Glutamatergic neuron (in vitro differentiated cells): ENCODE measurements at regions not wholly inside any gene's neighbourhood (a gene's known extent, or its start where the extent isn't known, plus 50 kb on each side); places are given as distances from the start of the nearest gene placed in this dataset.

Experiments used
- DNase-seq: peaks from one replicate; pipeline ENCODE4 v3.0.0; 2022
- H3K27ac Mint-ChIP-seq: one replicate; pipeline ENCODE4 v1.8.0; 2020; ENCODE audit warnings: mild to moderate bottlenecking, mixed read lengths, inconsistent platforms; ENCODE audit not compliant: unreplicated experiment
- H3K27me3 Mint-ChIP-seq: one replicate; pipeline ENCODE4 v1.8.0; 2020; ENCODE audit warnings: mild to moderate bottlenecking, moderate library complexity, mixed read lengths, inconsistent platforms; ENCODE audit not compliant: unreplicated experiment
- H3K36me3 Mint-ChIP-seq: one replicate; pipeline ENCODE4 v1.8.0; 2020; ENCODE audit warnings: mild to moderate bottlenecking, mixed read lengths, inconsistent platforms; ENCODE audit not compliant: unreplicated experiment
- H3K4me1 Mint-ChIP-seq: one replicate; pipeline ENCODE4 v1.8.0; 2020; ENCODE audit warnings: mild to moderate bottlenecking, low read depth, mixed read lengths, inconsistent platforms; ENCODE audit not compliant: unreplicated experiment
- H3K4me3 Mint-ChIP-seq: one replicate; pipeline ENCODE4 v1.8.0; 2020; ENCODE audit warnings: mild to moderate bottlenecking, mixed read lengths, inconsistent platforms; ENCODE audit not compliant: unreplicated experiment
- H3K9me3 Mint-ChIP-seq: one replicate; pipeline ENCODE4 v1.8.0; 2020; ENCODE audit warnings: mild to moderate bottlenecking, moderate library complexity, mixed read lengths, inconsistent platforms; ENCODE audit not compliant: unreplicated experiment
- TF ChIP-seq, protein P1 (sequence below): fragments of 200-600 bp; sonication (generic); IDR thresholded peaks from one replicate; pipeline ENCODE4 v1.5.0; 2021; ENCODE audit not compliant: partially characterized antibody, unreplicated experiment

DNA sequence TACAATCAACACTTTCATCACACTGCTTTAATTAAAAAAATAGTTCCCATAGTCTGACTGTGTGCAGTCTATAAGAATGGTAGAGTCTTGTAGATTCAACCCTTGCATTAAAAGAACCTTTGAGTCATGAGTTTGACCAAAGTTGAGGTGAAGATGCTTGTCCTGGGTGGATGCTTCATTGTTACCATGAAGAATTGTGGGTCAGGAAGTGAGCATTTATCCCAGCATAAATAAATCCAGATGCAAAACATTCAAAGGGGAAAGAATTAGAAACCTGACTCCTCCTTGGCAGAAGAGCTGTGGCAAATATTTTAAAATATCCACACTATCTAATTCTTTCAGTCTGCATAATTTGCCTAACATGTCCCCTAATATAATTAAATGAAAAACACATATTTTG, 72.9 kb upstream of the SPAG17 start:
- TF ChIP-seq, protein P1, sequence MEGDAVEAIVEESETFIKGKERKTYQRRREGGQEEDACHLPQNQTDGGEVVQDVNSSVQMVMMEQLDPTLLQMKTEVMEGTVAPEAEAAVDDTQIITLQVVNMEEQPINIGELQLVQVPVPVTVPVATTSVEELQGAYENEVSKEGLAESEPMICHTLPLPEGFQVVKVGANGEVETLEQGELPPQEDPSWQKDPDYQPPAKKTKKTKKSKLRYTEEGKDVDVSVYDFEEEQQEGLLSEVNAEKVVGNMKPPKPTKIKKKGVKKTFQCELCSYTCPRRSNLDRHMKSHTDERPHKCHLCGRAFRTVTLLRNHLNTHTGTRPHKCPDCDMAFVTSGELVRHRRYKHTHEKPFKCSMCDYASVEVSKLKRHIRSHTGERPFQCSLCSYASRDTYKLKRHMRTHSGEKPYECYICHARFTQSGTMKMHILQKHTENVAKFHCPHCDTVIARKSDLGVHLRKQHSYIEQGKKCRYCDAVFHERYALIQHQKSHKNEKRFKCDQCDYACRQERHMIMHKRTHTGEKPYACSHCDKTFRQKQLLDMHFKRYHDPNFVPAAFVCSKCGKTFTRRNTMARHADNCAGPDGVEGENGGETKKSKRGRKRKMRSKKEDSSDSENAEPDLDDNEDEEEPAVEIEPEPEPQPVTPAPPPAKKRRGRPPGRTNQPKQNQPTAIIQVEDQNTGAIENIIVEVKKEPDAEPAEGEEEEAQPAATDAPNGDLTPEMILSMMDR = no peak
- peaks cover 14% of the 10 kb centered on the region for H3K4me1 Mint-ChIP-seq

DNA sequence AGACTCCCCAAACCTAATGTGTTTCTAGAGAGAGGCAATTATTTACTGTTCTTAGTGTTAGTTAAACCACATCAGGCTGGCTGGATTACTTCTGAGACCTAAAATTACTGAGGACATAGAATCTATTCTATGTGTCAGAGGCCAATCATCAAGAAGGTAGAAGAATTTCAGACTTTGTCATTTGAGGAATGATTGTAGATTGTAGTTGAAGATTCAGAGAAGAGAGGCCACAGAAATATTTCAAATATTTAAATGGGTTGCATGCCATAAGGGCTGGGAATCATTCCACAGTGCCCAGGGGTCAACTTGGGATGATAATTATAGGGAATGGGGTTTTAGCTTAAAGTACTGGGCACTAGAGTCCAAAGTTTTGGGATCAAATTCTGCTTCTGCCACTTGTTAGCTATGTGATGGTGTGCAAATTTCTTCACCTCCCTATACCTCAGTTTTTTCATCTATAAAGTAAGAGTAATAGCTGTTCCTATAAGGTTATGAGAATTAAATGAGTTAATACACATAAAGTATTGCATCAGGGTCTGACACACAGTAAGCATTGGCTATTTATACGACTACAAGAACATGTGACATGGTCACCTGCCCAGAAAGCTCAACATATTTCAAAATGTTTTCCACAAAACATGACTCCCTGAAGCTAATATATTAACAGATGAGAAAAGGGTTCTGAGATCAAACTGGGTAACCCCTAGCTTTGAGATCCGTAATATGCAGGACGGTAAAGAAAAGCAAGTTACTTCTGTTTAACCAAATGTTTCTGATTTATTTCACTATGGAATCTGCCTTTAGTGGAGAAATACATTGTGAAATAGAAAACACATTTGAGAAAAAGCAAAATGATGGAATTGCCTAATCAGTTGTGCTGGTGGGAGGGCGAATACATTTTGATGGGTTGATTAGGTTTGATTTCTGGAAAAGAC, 69.7 kb upstream of the SPAG17 start:
- no peak for DNase-seq
- Mint-ChIP-seq H3K36me3 (no peaks in the 10 kb centered on the region), H3K27me3 (peaks cover 5% of the 10 kb centered on the region), H3K9me3 (peaks cover 5% of the 10 kb centered on the region), H3K4me3 (no peak overlapping the region), H3K4me1 (peaks cover 18% of the 10 kb centered on the region), H3K27ac (peak overlapping the region; percentile 12)
- TF ChIP-seq, protein P1 = no peak

More for the DNA sequence above, 72.9 kb upstream of the SPAG17 start:
- Mint-ChIP-seq H3K9me3 (peaks cover 3% of the 10 kb centered on the region), H3K27ac (no peak overlapping the region), H3K36me3 (no peaks in the 10 kb centered on the region), H3K27me3 (peaks cover 5% of the 10 kb centered on the region), H3K4me3 (no peak overlapping the region)
- DNase-seq = no peak

DNA sequence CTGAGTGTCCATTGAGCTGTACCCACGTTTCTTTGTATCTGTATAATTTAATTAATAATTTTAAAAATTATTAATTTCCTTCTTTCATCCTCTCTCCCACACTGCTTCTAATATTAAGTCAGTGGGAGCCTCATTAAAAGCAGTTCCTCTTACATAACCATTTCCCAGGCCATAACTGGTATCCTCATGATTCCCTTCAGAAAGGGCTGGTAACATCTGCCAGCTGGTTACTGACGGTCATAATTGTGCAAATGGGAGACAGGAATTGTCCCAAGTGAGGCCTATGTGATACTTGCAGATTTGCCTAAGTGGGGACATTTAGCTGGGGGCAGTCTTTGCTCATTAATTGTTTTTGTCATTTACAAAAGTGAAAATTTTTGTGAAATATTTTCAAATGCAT, 69.0 kb upstream of the SPAG17 start:
- Mint-ChIP-seq H3K9me3 (peaks cover 5% of the 10 kb centered on the region), H3K27ac (peak overlapping the region; percentile 82), H3K36me3 (no peaks in the 10 kb centered on the region), H3K4me1 (peaks cover 18% of the 10 kb centered on the region), H3K4me3 (peak overlapping the region; percentile 21), H3K27me3 (peaks cover 5% of the 10 kb centered on the region)
- TF ChIP-seq, protein P1 = no peak
- no peak for DNase-seq

DNA sequence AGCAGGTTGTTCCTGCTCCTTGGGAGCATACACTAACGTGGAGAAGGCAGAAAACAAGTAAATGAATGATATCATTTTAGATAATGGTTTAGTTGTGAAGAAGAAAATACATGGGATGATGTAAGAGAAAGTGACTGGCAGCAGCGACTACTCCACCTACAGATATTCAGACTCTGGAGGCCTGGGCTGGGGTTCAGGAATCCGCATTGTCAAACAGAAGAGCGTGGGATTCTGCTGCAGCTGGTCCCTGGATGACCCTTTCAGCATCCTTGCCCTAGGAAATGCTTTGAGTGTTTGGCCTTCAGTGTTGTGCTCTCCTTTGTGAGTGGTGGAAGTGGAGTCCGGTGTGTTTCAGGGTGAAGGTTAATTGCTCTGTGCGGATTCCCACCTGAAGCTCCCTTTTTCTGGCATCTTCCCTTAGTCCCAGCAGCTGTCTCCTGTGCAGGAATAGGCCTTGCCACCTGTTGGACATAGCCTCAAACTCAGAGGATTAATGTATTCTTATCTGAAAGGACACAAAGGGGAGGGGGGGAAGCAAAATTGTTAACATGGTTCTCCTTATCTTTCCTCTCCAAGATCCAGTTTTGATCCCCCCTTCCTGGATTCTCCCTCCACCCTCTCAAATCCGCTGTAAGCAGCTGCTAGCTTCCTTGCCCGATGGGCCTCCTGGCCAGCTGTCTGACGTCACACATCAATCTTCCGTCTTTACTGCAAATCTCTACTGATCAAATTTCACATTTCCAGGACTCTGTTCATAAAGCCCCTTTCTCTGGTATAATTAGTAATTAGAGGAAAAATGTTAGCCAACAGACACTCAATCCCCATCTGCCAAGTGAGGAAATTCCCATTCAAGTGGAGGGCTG, 68.3 kb upstream of the SPAG17 start:
- peaks cover 5% of the 10 kb centered on the region for H3K9me3 Mint-ChIP-seq
- H3K4me1 Mint-ChIP-seq = peaks cover 18% of the 10 kb centered on the region
- TF ChIP-seq, protein P1 = no peak

DNA sequence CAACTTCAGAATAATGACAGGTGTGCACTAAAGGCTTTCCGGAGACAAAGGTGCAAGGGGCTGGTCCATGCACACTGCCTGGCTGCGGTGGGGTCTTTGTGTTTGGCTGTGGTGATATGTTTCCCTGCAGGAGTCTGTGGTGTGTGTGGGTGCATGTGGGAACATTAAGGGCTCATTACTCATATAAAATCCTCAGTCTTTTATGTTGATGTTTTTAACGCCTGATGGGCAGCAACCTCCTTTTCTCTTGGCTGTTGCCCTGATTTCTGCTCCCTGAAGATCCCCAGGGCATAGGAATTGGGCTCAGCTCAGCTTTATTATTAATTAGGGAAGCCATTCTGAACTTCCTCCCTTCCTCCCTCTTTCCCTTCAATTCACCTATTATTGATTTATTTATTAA, 67.6 kb upstream of the SPAG17 start:
- no peak for DNase-seq
- peaks cover 5% of the 10 kb centered on the region for H3K9me3 Mint-ChIP-seq
- TF ChIP-seq, protein P1 = no peak
- no peak overlapping the region for H3K4me3 Mint-ChIP-seq
- no peaks in the 10 kb centered on the region for H3K36me3 Mint-ChIP-seq
- H3K27ac Mint-ChIP-seq = no peak overlapping the region
- peaks cover 5% of the 10 kb centered on the region for H3K27me3 Mint-ChIP-seq
- peaks cover 18% of the 10 kb centered on the region for H3K4me1 Mint-ChIP-seq

More for the DNA sequence above, 68.3 kb upstream of the SPAG17 start:
- peak overlapping the region; percentile 21 for H3K4me3 Mint-ChIP-seq
- DNase-seq = peak; percentile 22
- peaks cover 5% of the 10 kb centered on the region for H3K27me3 Mint-ChIP-seq
- H3K27ac Mint-ChIP-seq = peak overlapping the region; percentile 82
- no peaks in the 10 kb centered on the region for H3K36me3 Mint-ChIP-seq
